GM23248 (cell line): ENCODE measurements at regions not wholly inside any gene's neighbourhood (a gene's known extent, or its start where the extent isn't known, plus 50 kb on each side); places are given as distances from the start of the nearest gene placed in this dataset.

Experiments
- DNase-seq: peaks from one replicate; pipeline ENCODE4 v3.0.0-alpha.2; 2015
- H2AFZ ChIP-seq: fragments of 200-600 bp; sonication (generic); 2 replicates; pipeline ENCODE4 v1.6.1; 2016; ENCODE audit warnings: antibody characterized with exemption
- H3F3A ChIP-seq: fragments of 200-600 bp; sonication (generic); 2 replicates; pipeline ENCODE4 v1.6.1; 2016; ENCODE audit warnings: mild to moderate bottlenecking, antibody characterized with exemption, mixed run types; ENCODE audit not compliant: insufficient read depth
- H3K27ac ChIP-seq: fragments of 200-600 bp; sonication (generic); 2 replicates; pipeline ENCODE4 v1.5.1; 2016; ENCODE audit warnings: mild to moderate bottlenecking
- H3K27me3 ChIP-seq: fragments of 200-600 bp; sonication (generic); replicated peaks from 2 replicates; pipeline ENCODE4 v1.6.1; 2016; ENCODE audit warnings: mild to moderate bottlenecking; ENCODE audit not compliant: insufficient read depth
- H3K36me3 ChIP-seq: fragments of 200-600 bp; sonication (generic); 2 replicates; pipeline ENCODE4 v1.6.1; 2016; ENCODE audit warnings: low read depth, mild to moderate bottlenecking
- H3K4me1 ChIP-seq: fragments of 200-600 bp; sonication (generic); 2 replicates; pipeline ENCODE4 v1.6.1; 2016; ENCODE audit warnings: mild to moderate bottlenecking; ENCODE audit not compliant: insufficient read depth
- H3K4me2 ChIP-seq: fragments of 200-600 bp; sonication (generic); one replicate; pipeline ENCODE4 v1.6.1; 2016; ENCODE audit warnings: mild to moderate bottlenecking; ENCODE audit not compliant: unreplicated experiment
- H3K4me3 ChIP-seq: fragments of 200-600 bp; sonication (generic); 2 replicates; pipeline ENCODE4 v1.5.1; 2016; ENCODE audit warnings: mild to moderate bottlenecking
- H3K79me2 ChIP-seq: fragments of 200-600 bp; sonication (generic); 2 replicates; pipeline ENCODE4 v1.6.1; 2016; ENCODE audit warnings: mild to moderate bottlenecking; ENCODE audit not compliant: insufficient read depth
- H3K9ac ChIP-seq: fragments of 200-600 bp; sonication (generic); 2 replicates; pipeline ENCODE4 v1.6.1; 2016; ENCODE audit warnings: mild to moderate bottlenecking
- H3K9me2 ChIP-seq: fragments of 200-600 bp; sonication (generic); 2 replicates; pipeline ENCODE4 v1.6.1; 2016; ENCODE audit warnings: mixed run types, mild to moderate bottlenecking, moderate library complexity; ENCODE audit not compliant: insufficient read depth
- H3K9me3 ChIP-seq: fragments of 200-600 bp; sonication (generic); one replicate; pipeline ENCODE4 v1.6.1; 2017; ENCODE audit warnings: low read depth
- H4K20me1 ChIP-seq: fragments of 200-600 bp; sonication (generic); 2 replicates; pipeline ENCODE4 v1.6.0; 2016; ENCODE audit not compliant: insufficient read depth
- EZH2 ChIP-seq: fragments of 200-600 bp; sonication (generic); IDR thresholded peaks from 2 replicates; pipeline ENCODE4 v1.6.1; 2018; ENCODE audit warnings: antibody characterized with exemption, mild to moderate bottlenecking; ENCODE audit not compliant: insufficient read depth, poor library complexity, severe bottlenecking
- EZH2phosphoT487 ChIP-seq: fragments of 200-600 bp; sonication (generic); IDR thresholded peaks from 2 replicates; pipeline ENCODE4 v1.6.1; 2018; ENCODE audit warnings: antibody characterized with exemption, moderate library complexity, mild to moderate bottlenecking, low read depth; ENCODE audit not compliant: insufficient read depth
- WGBS, 2 experiments: methylation state at CpG; one replicate each; pipeline ENCODE4 v1.1.6; 2015 to 2017; ENCODE audit warnings: low lambda C conversion rate in 2 of 2, low coverage in 1 of 2; ENCODE audit errors: missing lambda C conversion rate in 2 of 2; 5-methylcytosine and 5-hydroxymethylcytosine counted together
- in situ Hi-C: fragments of 300-500 bp; cut with MboI; formaldehyde crosslinking; loops from 2 replicates; pipeline ENCODE4 v1.15.0; 2020

- no peak for TF ChIP-seq EZH2
- TF ChIP-seq EZH2phosphoT487 = no peak
- Histone ChIP-seq H3K4me3 (no peak overlapping the region), H3K27ac (no peak overlapping the region), H3K79me2 (no peaks in the 10 kb centered on the region), H3K27me3 (0 out of 2 replicates have a peak, but pooled peaks cover 3% of the 10 kb centered on the region), H3K9me2 (no peaks in the 10 kb centered on the region), H3K36me3 (no peaks in the 10 kb centered on the region), H3K9ac (no peak overlapping the region), H3K4me2 (no peak overlapping the region), H3K4me1 (no peaks in the 10 kb centered on the region), H3K9me3 (no peaks in the 10 kb centered on the region), H2AFZ (no peak overlapping the region), H3F3A (no peaks in the 10 kb centered on the region), H4K20me1 (no peaks in the 10 kb centered on the region)
- in situ Hi-C loops = no loop called here
- 20 to 21% methylated on average over 6 of the region's 6 CpGs for WGBS, 2 experiments
- no peak for DNase-seq
These were observed 132.3 kb upstream of the CSF3R start for GRCh38 chr1:36614991-36615390.

- DNase-seq = no peak
- Histone ChIP-seq H3K27me3 (0 out of 2 replicates have a peak, but pooled peaks cover 3% of the 10 kb centered on the region), H3K79me2 (no peaks in the 10 kb centered on the region), H3K27ac (no peak overlapping the region), H3K9ac (no peak overlapping the region), H3K4me2 (no peak overlapping the region), H3F3A (no peaks in the 10 kb centered on the region), H2AFZ (no peak overlapping the region), H3K9me2 (no peaks in the 10 kb centered on the region), H3K4me1 (no peaks in the 10 kb centered on the region), H3K4me3 (no peak overlapping the region), H3K9me3 (no peaks in the 10 kb centered on the region), H3K36me3 (no peaks in the 10 kb centered on the region), H4K20me1 (no peaks in the 10 kb centered on the region)
- 38 to 44% methylated on average over 3 of the region's 3 CpGs for WGBS, 2 experiments
- TF ChIP-seq EZH2 (no peak), EZH2phosphoT487 (no peak)
- in situ Hi-C loops = no loop called here
These were observed 131.9 kb upstream of the CSF3R start for GRCh38 chr1:36614571-36614970.

- Histone ChIP-seq H3K4me1 (no peaks in the 10 kb centered on the region), H2AFZ (no peak overlapping the region), H3K79me2 (no peaks in the 10 kb centered on the region), H3F3A (no peaks in the 10 kb centered on the region), H3K27me3 (0 out of 2 replicates have a peak, but pooled peaks cover 3% of the 10 kb centered on the region), H4K20me1 (no peaks in the 10 kb centered on the region), H3K9me3 (no peaks in the 10 kb centered on the region), H3K9me2 (no peaks in the 10 kb centered on the region), H3K36me3 (no peaks in the 10 kb centered on the region), H3K4me3 (no peak overlapping the region), H3K27ac (no peak overlapping the region), H3K9ac (no peak overlapping the region), H3K4me2 (no peak overlapping the region)
- no peak for TF ChIP-seq EZH2phosphoT487
- TF ChIP-seq EZH2 = no peak
- in situ Hi-C loops = no loop called here
- DNase-seq = no peak
- whole genome bisulfite sequencing, 2 experiments = 17 to 18% methylated on average over 3 of the region's 3 CpGs
These were observed 131.0 kb upstream of the CSF3R start for GRCh38 chr1:36613721-36614120.

GRCh38 chr1:36612881-36613280 lies 130.2 kb upstream of the CSF3R start:
- Histone ChIP-seq H3K9me2 (no peaks in the 10 kb centered on the region), H3K27me3 (0 out of 2 replicates have a peak, but pooled peaks cover 3% of the 10 kb centered on the region), H3K4me2 (no peak overlapping the region), H3K4me1 (no peaks in the 10 kb centered on the region), H3K9me3 (no peaks in the 10 kb centered on the region), H3F3A (no peaks in the 10 kb centered on the region), H3K79me2 (no peaks in the 10 kb centered on the region), H3K36me3 (no peaks in the 10 kb centered on the region), H4K20me1 (no peaks in the 10 kb centered on the region), H3K9ac (no peak overlapping the region), H3K27ac (no peak overlapping the region), H3K4me3 (no peak overlapping the region), H2AFZ (no peak overlapping the region)
- in situ Hi-C loops = no loop called here
- TF ChIP-seq EZH2phosphoT487 (no peak), EZH2 (no peak)
- DNase-seq = no peak
- WGBS, 2 experiments = 24 to 30% methylated on average over 8 of the region's 8 CpGs

- 14 to 16% methylated on average over 10 of the region's 10 CpGs for WGBS, 2 experiments
- H3K27me3 ChIP-seq = 0 out of 2 replicates have a peak, but pooled peaks cover 3% of the 10 kb centered on the region
- TF ChIP-seq EZH2phosphoT487 (no peak), EZH2 (no peak)
- H3K4me3 ChIP-seq = no peak overlapping the region
- in situ Hi-C loops = no loop called here
- H2AFZ ChIP-seq = no peak overlapping the region
- no peaks in the 10 kb centered on the region for H3K79me2 ChIP-seq
- H3K9me2 ChIP-seq = no peaks in the 10 kb centered on the region
- DNase-seq = no peak
- no peaks in the 10 kb centered on the region for H3K4me1 ChIP-seq
- H3K27ac ChIP-seq = no peak overlapping the region
- no peak overlapping the region for H3K4me2 ChIP-seq
- H3K36me3 ChIP-seq = no peaks in the 10 kb centered on the region
- no peak overlapping the region for H3K9ac ChIP-seq
- H3F3A ChIP-seq = no peaks in the 10 kb centered on the region
- H3K9me3 ChIP-seq = no peaks in the 10 kb centered on the region
- H4K20me1 ChIP-seq = no peaks in the 10 kb centered on the region
These were observed 129.4 kb upstream of the CSF3R start for GRCh38 chr1:36612121-36612520.
